Eye (tissue), 1 donor: ENCODE measurements at regions not wholly inside any gene's neighbourhood (a gene's known extent, or its start where the extent isn't known, plus 50 kb on each side); places are given as distances from the start of the nearest gene placed in this dataset.
"Not testable (repeated sequence)": the region's sequence is repeated elsewhere in the genome, so short reads cannot be mapped to it uniquely, and the experiment has no call there.

ENCODE experiments used
- DNase-seq: peaks from one replicate; pipeline ENCODE4 v3.0.0-alpha.2; 2015

GRCh38 chr5:78726571-78726970 is 78.0 kb upstream of the LHFPL2 start:
- DNase-seq = no peak

- DNase-seq = no peak
These were observed 77.4 kb upstream of the LHFPL2 start for GRCh38 chr5:78726003-78726402.

DNA sequence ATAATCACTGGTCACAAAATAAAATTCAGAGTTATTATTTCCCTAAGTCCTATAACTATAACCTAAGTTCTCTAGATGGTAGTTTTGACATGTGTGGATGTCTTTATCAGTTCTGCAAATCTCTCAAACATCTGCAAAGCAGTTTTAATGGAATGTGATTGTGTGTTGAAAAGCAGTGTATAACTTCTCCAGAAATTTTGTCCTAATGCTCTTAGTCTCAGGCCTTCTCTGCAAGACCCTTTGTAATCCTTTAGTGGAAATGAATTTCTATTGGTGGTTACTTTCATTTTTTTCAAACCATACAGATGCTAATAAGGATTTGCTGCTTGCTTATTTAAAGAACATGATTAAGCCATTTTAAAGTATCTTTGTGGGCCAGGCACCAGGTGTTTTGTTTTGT is 75.5 kb upstream of the LHFPL2 start:
- DNase-seq = no peak

DNA sequence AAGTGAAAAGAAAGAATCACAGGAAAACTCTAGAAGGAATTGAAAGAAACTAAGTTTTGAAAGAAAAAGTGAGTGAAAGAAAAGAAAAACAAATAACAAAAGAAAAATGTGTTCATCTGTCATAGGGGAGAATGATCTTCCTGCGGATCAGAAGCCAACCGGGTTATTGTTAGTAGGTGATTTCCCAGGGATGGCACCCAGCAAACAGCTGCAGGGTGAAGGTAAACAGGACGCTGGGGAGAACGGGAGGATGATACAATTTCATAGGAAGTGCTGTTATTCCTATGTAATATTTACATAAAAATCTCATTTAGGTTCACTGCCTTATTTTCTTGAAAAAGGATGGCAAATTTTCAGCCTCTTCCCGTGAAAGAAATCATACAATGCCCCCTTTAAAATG is 72.4 kb upstream of the LHFPL2 start:
- DNase-seq = no peak

DNA sequence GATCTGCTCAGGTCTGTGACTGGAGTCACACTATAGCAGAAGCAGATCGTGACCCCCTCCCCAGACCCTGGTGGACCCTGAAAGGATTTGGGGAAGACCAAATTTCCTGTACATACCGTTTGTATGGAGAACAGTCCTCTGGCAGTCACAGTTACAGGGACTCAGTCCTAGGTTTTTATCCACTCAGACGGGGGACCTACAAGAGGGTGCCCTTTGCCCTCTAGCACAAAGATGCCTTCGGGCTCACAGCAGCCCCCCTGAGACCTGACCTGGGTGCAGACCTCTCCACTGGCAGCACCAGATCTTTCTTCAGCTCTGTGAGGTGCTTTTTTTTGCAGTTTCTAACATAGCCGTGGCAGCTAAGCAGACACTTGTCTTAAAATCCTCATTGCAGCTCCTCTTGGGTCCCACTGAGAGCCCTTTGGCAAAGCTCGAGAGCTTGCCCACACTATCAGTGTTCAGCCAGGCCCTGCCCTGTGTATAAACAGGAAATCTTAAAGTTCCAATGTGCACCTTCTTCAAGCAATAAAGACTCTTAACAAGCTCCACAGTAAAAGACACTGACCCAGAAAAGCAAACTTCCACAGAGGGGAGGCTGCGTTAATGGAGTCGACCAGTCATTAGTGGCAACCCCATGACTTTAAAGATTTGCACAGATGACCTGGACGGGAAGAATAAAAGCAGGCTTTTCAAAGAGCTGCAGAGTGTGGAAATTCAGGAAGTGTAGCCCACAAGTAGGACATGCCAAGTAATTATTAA is 71.8 kb upstream of the LHFPL2 start:
- peak; percentile 55 for DNase-seq

- DNase-seq = no peak
These were observed 71.1 kb upstream of the LHFPL2 start for GRCh38 chr5:78719504-78720219.

GRCh38 chr5:78718824-78719223 is 70.3 kb upstream of the LHFPL2 start:
- DNase-seq = no peak

GRCh38 chr5:78717674-78718584 is 69.4 kb upstream of the LHFPL2 start:
- DNase-seq = no peak

DNA sequence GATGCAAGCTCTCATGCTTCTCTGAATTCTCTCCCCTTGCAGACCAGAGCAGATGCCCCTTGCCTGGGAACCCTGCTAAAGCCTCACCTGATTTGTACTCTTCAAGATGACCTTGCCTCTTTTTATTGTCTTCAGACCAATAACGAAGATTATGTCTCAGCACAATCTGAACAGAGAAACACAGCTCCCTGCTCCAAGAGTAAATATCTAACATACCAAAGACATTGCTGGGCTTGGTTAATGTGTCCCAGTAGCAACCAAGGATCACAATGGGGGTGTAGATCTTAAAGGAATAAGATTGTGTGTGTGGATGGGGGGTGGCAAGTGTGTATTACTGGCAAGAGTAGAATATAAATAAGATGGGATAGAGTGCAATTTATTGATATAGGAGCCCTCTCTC is 67.6 kb upstream of the LHFPL2 start:
- DNase-seq = no peak

- DNase-seq = not testable (repeated sequence)
These were observed 66.8 kb upstream of the LHFPL2 start for GRCh38 chr5:78715351-78715750.

- not testable (repeated sequence) for DNase-seq
These were observed 63.1 kb upstream of the LHFPL2 start for GRCh38 chr5:78711670-78712069.

GRCh38 chr5:78709729-78710430 is 61.3 kb upstream of the LHFPL2 start:
- not testable (repeated sequence) for DNase-seq

GRCh38 chr5:78706825-78707224 is 58.3 kb upstream of the LHFPL2 start:
- no peak for DNase-seq

DNA sequence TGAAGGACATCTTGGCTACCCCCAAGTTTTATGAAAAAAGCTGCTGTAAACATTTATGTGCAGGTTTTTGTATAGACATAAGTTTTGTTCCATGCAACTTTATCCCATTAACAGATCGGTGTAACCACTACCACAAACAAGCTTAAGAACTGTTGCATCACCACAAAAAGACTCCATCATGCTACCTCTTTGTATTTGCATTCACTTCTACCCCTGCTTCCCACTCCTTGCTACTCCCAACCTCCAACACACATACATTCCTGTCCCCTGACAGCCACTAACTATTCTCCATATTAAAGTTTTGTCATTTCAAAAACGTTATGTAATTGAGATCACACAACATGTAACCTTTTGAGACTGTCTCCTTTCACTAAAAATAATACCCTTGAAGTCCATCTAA is 57.8 kb upstream of the LHFPL2 start:
- DNase-seq = no peak

DNA sequence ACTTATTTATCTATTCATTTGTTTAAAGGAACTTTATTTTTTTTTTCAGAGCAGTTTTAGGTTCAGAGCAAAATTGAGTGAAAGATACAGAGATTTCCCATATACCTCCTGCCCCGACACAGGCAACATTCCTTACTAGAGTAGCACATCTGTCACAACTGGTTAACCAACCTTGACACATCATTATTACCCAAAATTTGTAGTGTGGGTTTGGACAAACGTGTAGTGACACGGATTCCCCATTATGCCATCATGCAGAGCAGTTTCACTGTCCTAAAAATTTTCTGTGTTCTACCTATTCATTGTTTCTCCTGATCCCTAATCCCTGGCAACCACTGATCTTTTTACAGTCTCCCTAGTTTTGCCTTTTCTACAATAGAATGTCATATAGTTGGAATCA is 57.3 kb upstream of the LHFPL2 start:
- DNase-seq = no peak

GRCh38 chr5:78701795-78702410 is 53.3 kb upstream of the LHFPL2 start:
- no peak for DNase-seq

- no peak for DNase-seq
These were observed 51.1 kb upstream of the LHFPL2 start for GRCh38 chr5:78699552-78700153.

- peak; percentile 46 for DNase-seq
These were observed 49.7 kb upstream of the LHFPL2 start for GRCh38 chr5:78698191-78698791.
